H9 (cell line): ENCODE measurements at regions not wholly inside any gene's neighbourhood (a gene's known extent, or its start where the extent isn't known, plus 50 kb on each side); places are given as distances from the start of the nearest gene placed in this dataset.
"Not testable (repeated sequence)": the region's sequence is repeated elsewhere in the genome, so short reads cannot be mapped to it uniquely, and the experiment has no call there.

Experiments
- DNase-seq: peaks from one replicate; pipeline ENCODE4 v3.0.0-alpha.2; 2017
- H2AFZ ChIP-seq: one replicate; pipeline ENCODE4 v1.6.1; 2013; ENCODE audit warnings: mild to moderate bottlenecking, low read length, control low read depth, moderate library complexity
- H2AK5ac ChIP-seq: 2 replicates; pipeline ENCODE4 v1.6.1; 2013; ENCODE audit warnings: low read length, control low read depth, mixed read lengths; ENCODE audit not compliant: insufficient read length
- H2BK120ac ChIP-seq: one replicate; pipeline ENCODE4 v1.6.1; 2013; ENCODE audit warnings: low read depth, mild to moderate bottlenecking, low read length, control low read depth, inconsistent platforms; ENCODE audit not compliant: poor library complexity, severe bottlenecking
- H2BK12ac ChIP-seq: 2 replicates; pipeline ENCODE4 v1.6.1; 2013; ENCODE audit warnings: low read length, control low read depth, mixed read lengths, low read depth; ENCODE audit not compliant: insufficient read length
- H2BK15ac ChIP-seq: 2 replicates; pipeline ENCODE4 v1.6.1; 2013; ENCODE audit warnings: low read depth, low read length, control low read depth
- H2BK20ac ChIP-seq: one replicate; pipeline ENCODE4 v1.6.1; 2013; ENCODE audit warnings: low read depth, mild to moderate bottlenecking, low read length, control low read depth, inconsistent platforms; ENCODE audit not compliant: poor library complexity, severe bottlenecking
- H2BK5ac ChIP-seq: 2 replicates; pipeline ENCODE4 v1.6.1; 2013; ENCODE audit warnings: low read length, control low read depth, mixed read lengths; ENCODE audit not compliant: insufficient read length
- H3K14ac ChIP-seq: 2 replicates; pipeline ENCODE4 v1.6.1; 2013; ENCODE audit warnings: low read length, control low read depth; ENCODE audit not compliant: insufficient read depth
- H3K18ac ChIP-seq: 2 replicates; pipeline ENCODE4 v1.6.1; 2013; ENCODE audit warnings: low read depth, mild to moderate bottlenecking, mixed read lengths, low read length, control low read depth; ENCODE audit not compliant: insufficient read length
- H3K23ac ChIP-seq: 2 replicates; pipeline ENCODE4 v1.6.1; 2013; ENCODE audit warnings: low read length, control low read depth, mixed read lengths, low read depth; ENCODE audit not compliant: insufficient read length
- H3K23me2 ChIP-seq: 2 replicates; pipeline ENCODE4 v1.6.1; 2013; ENCODE audit warnings: low read depth, mild to moderate bottlenecking, mixed read lengths, low read length, control low read depth; ENCODE audit not compliant: insufficient read length, poor library complexity, severe bottlenecking
- H3K27ac ChIP-seq: 2 replicates; pipeline ENCODE4 v1.5.1; 2013; ENCODE audit warnings: low read length, control low read depth, mixed read lengths, low read depth; ENCODE audit not compliant: insufficient read length
- H3K27me3 ChIP-seq: 2 replicates; pipeline ENCODE4 v1.6.1; 2013; ENCODE audit warnings: low read length, control low read depth, inconsistent platforms; ENCODE audit not compliant: insufficient read depth
- H3K4ac ChIP-seq: 2 replicates; pipeline ENCODE4 v1.6.1; 2013; ENCODE audit warnings: low read depth, mild to moderate bottlenecking, control low read depth, inconsistent platforms, low read length, moderate library complexity
- H3K4me1 ChIP-seq: 2 replicates; pipeline ENCODE4 v1.6.1; 2013; ENCODE audit warnings: low read length, control low read depth, inconsistent platforms; ENCODE audit not compliant: insufficient read depth
- H3K4me2 ChIP-seq: 2 replicates; pipeline ENCODE4 v1.6.1; 2013; ENCODE audit warnings: low read length, control low read depth, mixed read lengths; ENCODE audit not compliant: insufficient read length, insufficient read depth
- H3K56ac ChIP-seq: 2 replicates; pipeline ENCODE4 v1.6.1; 2013; ENCODE audit warnings: low read depth, mild to moderate bottlenecking, mixed read lengths, low read length, control low read depth; ENCODE audit not compliant: insufficient read length
- H3K79me1 ChIP-seq: 2 replicates; pipeline ENCODE4 v1.6.1; 2013; ENCODE audit warnings: low read depth, mild to moderate bottlenecking, moderate library complexity, low read length, control low read depth, inconsistent platforms; ENCODE audit not compliant: insufficient read depth, poor library complexity, severe bottlenecking
- H3K79me2 ChIP-seq: 2 replicates; pipeline ENCODE4 v1.6.1; 2013; ENCODE audit warnings: low read length, control low read depth, inconsistent platforms; ENCODE audit not compliant: insufficient read depth
- H3K9ac ChIP-seq: 2 replicates; pipeline ENCODE4 v1.6.1; 2013; ENCODE audit warnings: low read length, control low read depth, mixed read lengths; ENCODE audit not compliant: insufficient read length; ENCODE audit errors: extremely low read depth
- H3K9me3 ChIP-seq: one replicate; pipeline ENCODE4 v1.6.1; 2013; ENCODE audit warnings: low read depth, low read length, inconsistent platforms; ENCODE audit not compliant: control insufficient read depth
- H3T11ph ChIP-seq: one replicate; pipeline ENCODE4 v1.6.1; 2013; ENCODE audit warnings: mild to moderate bottlenecking, low read length, control low read depth, inconsistent platforms
- H4K20me1 ChIP-seq: one replicate; pipeline ENCODE4 v1.6.1; 2013; ENCODE audit not compliant: control insufficient read depth, insufficient read length, insufficient read depth
- H4K5ac ChIP-seq: 2 replicates; pipeline ENCODE4 v1.6.1; 2013; ENCODE audit warnings: low read depth, mild to moderate bottlenecking, mixed read lengths, low read length, control low read depth; ENCODE audit not compliant: insufficient read length
- H4K8ac ChIP-seq: replicated peaks from 2 replicates; pipeline ENCODE4 v1.6.1; 2013; ENCODE audit warnings: low read length, control low read depth, mixed read lengths, low read depth; ENCODE audit not compliant: insufficient read length
- H4K91ac ChIP-seq: 2 replicates; pipeline ENCODE4 v1.6.1; 2013; ENCODE audit warnings: low read depth, mild to moderate bottlenecking, moderate library complexity, mixed read lengths, low read length, control low read depth; ENCODE audit not compliant: insufficient read length
- H3K27ac Mint-ChIP-seq, 3 experiments: 2 replicates in 2 of 3; 3 replicates in 1 of 3; pipeline ENCODE4 v1.8.0; 2020 to 2021; ENCODE audit warnings: mixed read lengths in 3 of 3, mild to moderate bottlenecking in 1 of 3, moderate library complexity in 1 of 3
- H3K27me3 Mint-ChIP-seq: 2 replicates; pipeline ENCODE4 v1.8.0; 2021; ENCODE audit warnings: low read depth, mild to moderate bottlenecking, moderate library complexity, mixed read lengths
- H3K36me3 Mint-ChIP-seq, 3 experiments: 2 replicates in 2 of 3; 3 replicates in 1 of 3; pipeline ENCODE4 v1.8.0; 2020 to 2021; ENCODE audit warnings: low read depth in 3 of 3, mixed read lengths in 3 of 3; ENCODE audit not compliant: insufficient read depth in 1 of 3
- H3K4me1 Mint-ChIP-seq, 2 experiments: 2 replicates each; pipeline ENCODE4 v1.8.0; 2020; ENCODE audit warnings: mixed read lengths in 2 of 2
- H3K4me3 Mint-ChIP-seq, 2 experiments: 2 replicates in 1 of 2; 3 replicates in 1 of 2; pipeline ENCODE4 v1.8.0; 2020 to 2021; ENCODE audit warnings: mild to moderate bottlenecking in 2 of 2, mixed read lengths in 2 of 2, moderate library complexity in 1 of 2
- H3K9me3 Mint-ChIP-seq, 2 experiments: 2 replicates in 1 of 2; 3 replicates in 1 of 2; pipeline ENCODE4 v1.8.0; 2020; ENCODE audit warnings: mild to moderate bottlenecking in 2 of 2, mixed read lengths in 2 of 2, moderate library complexity in 1 of 2
- WGBS: extraction: QIAGEN DNeasy Blood & Tissue Kit; methylation state at CpG from one replicate; pipeline ENCODE4 v1.1.7; 2013; ENCODE audit warnings: missing lambda C conversion rate, low lambda C conversion rate, mixed read lengths; ENCODE audit not compliant: insufficient read length; ENCODE audit errors: extremely low coverage; 5-methylcytosine and 5-hydroxymethylcytosine counted together
- TF ChIP-seq, protein P1 (sequence below): fragments of 200-600 bp; sonication (generic); conservative IDR thresholded peaks from 3 replicates; pipeline ENCODE4 v1.8.0; 2021; ENCODE audit warnings: antibody characterized with exemption, mild to moderate bottlenecking

DNA sequence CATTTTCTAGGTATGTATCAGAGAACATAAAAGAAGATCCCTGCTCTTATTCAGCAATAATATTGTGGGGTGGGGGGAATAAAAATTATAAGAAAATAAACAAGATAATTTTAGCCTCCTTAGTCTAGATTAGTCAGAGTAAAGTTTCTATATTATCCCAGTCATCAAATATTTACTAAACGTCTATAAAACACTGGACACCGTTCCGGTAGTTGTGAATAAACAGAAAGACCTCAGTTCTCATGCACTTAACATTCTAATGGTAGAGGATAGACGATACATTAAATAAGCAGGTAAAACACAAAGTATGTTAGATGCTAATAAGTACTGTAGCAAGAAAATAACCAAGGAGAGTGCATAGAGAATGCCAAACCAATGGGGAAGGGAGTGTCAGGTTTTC is 425.0 kb downstream of the GBE1 start:
- Mint-ChIP-seq H3K36me3 (no peaks in the 10 kb centered on the region), H3K27ac (no peak overlapping the region), H3K4me1 (no peaks in the 10 kb centered on the region), H3K27me3 (no peaks in the 10 kb centered on the region), H3K9me3 (no peaks in the 10 kb centered on the region), H3K4me3 (no peak overlapping the region)
- H3K79me2 ChIP-seq: no peaks in the 10 kb centered on the region
- no peak overlapping the region for H2BK12ac ChIP-seq
- H3K23ac ChIP-seq: no peak overlapping the region
- H4K5ac ChIP-seq: no peak overlapping the region
- no peak overlapping the region for H2BK120ac ChIP-seq
- H4K20me1 ChIP-seq: no peaks in the 10 kb centered on the region
- no peak overlapping the region for H3K4ac ChIP-seq
- H3K79me1 ChIP-seq: no peaks in the 10 kb centered on the region
- no peak overlapping the region for H4K91ac ChIP-seq
- no peak for DNase-seq
- no peaks in the 10 kb centered on the region for H3K9me3 ChIP-seq
- H3K23me2 ChIP-seq: no peaks in the 10 kb centered on the region
- no peak overlapping the region for H3K9ac ChIP-seq
- no peak overlapping the region for H3K14ac ChIP-seq
- TF ChIP-seq, protein P1, sequence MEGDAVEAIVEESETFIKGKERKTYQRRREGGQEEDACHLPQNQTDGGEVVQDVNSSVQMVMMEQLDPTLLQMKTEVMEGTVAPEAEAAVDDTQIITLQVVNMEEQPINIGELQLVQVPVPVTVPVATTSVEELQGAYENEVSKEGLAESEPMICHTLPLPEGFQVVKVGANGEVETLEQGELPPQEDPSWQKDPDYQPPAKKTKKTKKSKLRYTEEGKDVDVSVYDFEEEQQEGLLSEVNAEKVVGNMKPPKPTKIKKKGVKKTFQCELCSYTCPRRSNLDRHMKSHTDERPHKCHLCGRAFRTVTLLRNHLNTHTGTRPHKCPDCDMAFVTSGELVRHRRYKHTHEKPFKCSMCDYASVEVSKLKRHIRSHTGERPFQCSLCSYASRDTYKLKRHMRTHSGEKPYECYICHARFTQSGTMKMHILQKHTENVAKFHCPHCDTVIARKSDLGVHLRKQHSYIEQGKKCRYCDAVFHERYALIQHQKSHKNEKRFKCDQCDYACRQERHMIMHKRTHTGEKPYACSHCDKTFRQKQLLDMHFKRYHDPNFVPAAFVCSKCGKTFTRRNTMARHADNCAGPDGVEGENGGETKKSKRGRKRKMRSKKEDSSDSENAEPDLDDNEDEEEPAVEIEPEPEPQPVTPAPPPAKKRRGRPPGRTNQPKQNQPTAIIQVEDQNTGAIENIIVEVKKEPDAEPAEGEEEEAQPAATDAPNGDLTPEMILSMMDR: no peak
- no peak overlapping the region for H3K4me2 ChIP-seq
- no peak overlapping the region for H3T11ph ChIP-seq
- H2AK5ac ChIP-seq: no peak overlapping the region
- H3K56ac ChIP-seq: no peak overlapping the region
- no peak overlapping the region for H3K18ac ChIP-seq
- H4K8ac ChIP-seq: no peak overlapping the region
- H2AFZ ChIP-seq: no peak overlapping the region
- H3K27ac ChIP-seq: no peak overlapping the region
- no peaks in the 10 kb centered on the region for H3K4me1 ChIP-seq
- no peak overlapping the region for H2BK15ac ChIP-seq
- H3K27me3 ChIP-seq: no peaks in the 10 kb centered on the region
- H2BK20ac ChIP-seq: no peak overlapping the region
- WGBS: no CpG with 5 or more reads among the region's 4 CpGs
- no peak overlapping the region for H2BK5ac ChIP-seq

DNA sequence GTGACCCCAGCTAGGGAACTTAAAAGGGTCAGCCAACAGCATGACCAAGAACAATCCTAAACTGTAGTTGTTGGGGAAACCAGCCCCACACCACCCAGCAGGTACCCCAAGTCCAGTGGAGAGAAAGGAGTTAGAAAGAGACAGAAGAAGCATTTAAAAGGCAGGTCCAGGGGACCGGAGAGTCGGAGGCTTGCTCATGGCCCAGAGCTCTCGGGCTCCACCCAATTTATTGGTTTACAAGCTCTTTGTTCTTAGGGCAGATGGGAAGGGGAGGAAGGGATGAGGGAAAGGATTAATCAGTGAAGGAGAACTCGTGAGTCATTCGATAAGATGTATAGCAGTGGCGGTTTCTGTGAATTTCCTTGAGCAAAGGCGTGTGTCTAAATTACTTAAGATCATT is 431.6 kb downstream of the GBE1 start:
- not testable (repeated sequence) for H3K9me3 ChIP-seq, H3K27ac ChIP-seq, H2BK120ac ChIP-seq, H3K36me3 Mint-ChIP-seq, H2BK20ac ChIP-seq, H3K18ac ChIP-seq, H4K20me1 ChIP-seq, H3K27me3 Mint-ChIP-seq, H3K79me1 ChIP-seq, H3K9ac ChIP-seq, H3K27me3 ChIP-seq, H3K79me2 ChIP-seq, H3K9me3 Mint-ChIP-seq, H3K27ac Mint-ChIP-seq, H2BK15ac ChIP-seq, DNase-seq, H3K56ac ChIP-seq, H3K4me1 ChIP-seq, H3K23me2 ChIP-seq, H3T11ph ChIP-seq, H2BK5ac ChIP-seq, H4K91ac ChIP-seq, H4K5ac ChIP-seq, H4K8ac ChIP-seq, H3K4me3 Mint-ChIP-seq, H3K4me1 Mint-ChIP-seq, H2AFZ ChIP-seq, H2AK5ac ChIP-seq, H2BK12ac ChIP-seq, H3K4me2 ChIP-seq, H3K4ac ChIP-seq, H3K14ac ChIP-seq, H3K23ac ChIP-seq
- no CpG with 5 or more reads among the region's 7 CpGs for WGBS
